SK-N-SH (cell line): ENCODE measurements at regions not wholly inside any gene's neighbourhood (a gene's known extent, or its start where the extent isn't known, plus 50 kb on each side); places are given as distances from the start of the nearest gene placed in this dataset.
A peak's percentile ranks its signal among the peaks of the same experiment; 100 is the strongest.

Source experiments
- CTCF ChIA-PET: fragments of 300-600, 350-600 bp; formaldehyde crosslinking; extraction: SDS; loops from one replicate; lab custom pipeline; 2021; lab: Yijun Ruan, JAX
- POLR2A ChIA-PET: fragments of 350-600 bp; sonication (Branson Sonifier 250); formaldehyde crosslinking; extraction: SDS; loops from one replicate; lab custom pipeline; 2020; ENCODE audit warnings: antibody characterized with exemption, inconsistent platforms; lab: Yijun Ruan, JAX
- DNase-seq: peaks from one replicate; pipeline ENCODE4 v3.0.0; 2012
- H2AFZ ChIP-seq: fragments of 200-600 bp; sonication (generic); 2 replicates; pipeline ENCODE4 v1.8.1; 2016; ENCODE audit warnings: antibody characterized with exemption, mild to moderate bottlenecking, low read depth
- H3F3A ChIP-seq: fragments of 200-600 bp; sonication (generic); replicated peaks from 2 replicates; pipeline ENCODE3; 2016; ENCODE audit warnings: antibody characterized with exemption, mild to moderate bottlenecking; ENCODE audit not compliant: insufficient read depth
- H3K27ac ChIP-seq, 2 experiments: fragments of 200-500 bp in 1 of 2; fragments of 200-600 bp in 1 of 2; sonication (Bioruptor generic) in 1 of 2; sonication (generic), shearing (Covaris generic) in 1 of 2; 2 replicates each; pipeline versions ENCODE4 v1.5.1 to v1.6.1; 2014 to 2016; ENCODE audit warnings: low read depth in 2 of 2, inconsistent platforms in 1 of 2, low read length in 1 of 2, mild to moderate bottlenecking in 1 of 2, mixed read lengths in 1 of 2
- H3K27me3 ChIP-seq: fragments of 200-600 bp; sonication (generic), shearing (Covaris generic); 2 replicates; pipeline ENCODE4 v1.6.1; 2016; ENCODE audit warnings: mixed run types; ENCODE audit not compliant: insufficient read depth
- H3K36me3 ChIP-seq, 2 experiments: fragments of 200-500 bp in 1 of 2; fragments of 200-600 bp in 1 of 2; sonication (Bioruptor generic) in 1 of 2; sonication (generic) in 1 of 2; replicated peaks in 1 of 2; 2 replicates each; pipeline versions ENCODE3 to v1.5.1; 2014 to 2016; ENCODE audit warnings: low read length in 1 of 2, mild to moderate bottlenecking in 1 of 2; ENCODE audit not compliant: insufficient read depth in 2 of 2, control insufficient read depth in 1 of 2
- H3K4me1 ChIP-seq, 2 experiments: fragments of 200-500 bp in 1 of 2; fragments of 200-600 bp in 1 of 2; sonication (Bioruptor generic) in 1 of 2; sonication (generic), shearing (Covaris generic) in 1 of 2; 2 replicates each; pipeline versions ENCODE4 v1.5.1 to v1.6.1; 2014 to 2016; ENCODE audit warnings: low read depth in 1 of 2, low read length in 1 of 2, mixed run types in 1 of 2; ENCODE audit not compliant: insufficient read depth in 2 of 2, control insufficient read depth in 1 of 2
- H3K4me2 ChIP-seq: fragments of 200-600 bp; sonication (generic), shearing (Covaris generic); 2 replicates; pipeline ENCODE4 v1.6.1; 2017; ENCODE audit warnings: mixed run types
- H3K4me3 ChIP-seq, 2 experiments: fragments of 200-500 bp in 1 of 2; fragments of 200-600 bp in 1 of 2; sonication (Bioruptor generic) in 1 of 2; sonication (generic), shearing (Covaris generic) in 1 of 2; 2 replicates each; pipeline versions ENCODE4 v1.5.1 to v1.8.1; 2014 to 2016; ENCODE audit warnings: low read depth in 2 of 2, inconsistent platforms in 1 of 2, low read length in 1 of 2, mild to moderate bottlenecking in 1 of 2, mixed read lengths in 1 of 2, moderate library complexity in 1 of 2
- H3K79me2 ChIP-seq: fragments of 200-600 bp; sonication (generic); 2 replicates; pipeline ENCODE4 v1.8.1; 2017; ENCODE audit warnings: mild to moderate bottlenecking; ENCODE audit not compliant: insufficient read depth
- H3K9ac ChIP-seq: fragments of 200-600 bp; sonication (generic); 2 replicates; pipeline ENCODE4 v1.6.1; 2017; ENCODE audit warnings: mixed run types
- H3K9me2 ChIP-seq: fragments of 200-600 bp; sonication (generic); 2 replicates; pipeline ENCODE4 v1.6.1; 2017; ENCODE audit warnings: mixed run types
- H3K9me3 ChIP-seq: fragments of 200-600 bp; sonication (generic); 2 replicates; pipeline ENCODE4 v1.6.1; 2017; ENCODE audit warnings: mixed run types, mild to moderate bottlenecking, moderate library complexity
- H4K20me1 ChIP-seq: fragments of 200-600 bp; sonication (generic); 2 replicates; pipeline ENCODE4 v1.6.1; 2017; ENCODE audit warnings: mild to moderate bottlenecking, mixed run types; ENCODE audit not compliant: insufficient read depth
- CHD2 ChIP-seq: fragments of 150-350 bp; IDR thresholded peaks from 2 replicates; pipeline ENCODE4 v1.6.1; 2018; ENCODE audit warnings: low read length; ENCODE audit not compliant: partially characterized antibody
- CTCF ChIP-seq: fragments of 200-600 bp; sonication (generic); IDR thresholded peaks from 2 replicates; pipeline ENCODE4 v1.6.1; 2017; ENCODE audit warnings: antibody characterized with exemption, mild to moderate bottlenecking, moderate library complexity
- EP300 ChIP-seq, 2 experiments: IDR thresholded peaks; 2 replicates each; pipeline versions ENCODE4 v1.4.0 to v1.6.1; 2012; ENCODE audit warnings: borderline replicate concordance in 1 of 2, low read depth in 1 of 2, low read length in 1 of 2
- EZH2phosphoT487 ChIP-seq: fragments of 200-600 bp; sonication (generic); IDR thresholded peaks from 2 replicates; pipeline ENCODE4 v1.6.1; 2017; ENCODE audit warnings: low read depth, mixed run types, mild to moderate bottlenecking, antibody characterized with exemption, moderate library complexity, borderline replicate concordance
- FOXJ3 ChIP-seq: sonication (generic); formaldehyde crosslinking; IDR thresholded peaks from 2 replicates; pipeline ENCODE4 v1.5.1; 2020; ENCODE audit warnings: mild to moderate bottlenecking, missing genetic modification reagents
- GATA2 ChIP-seq: sonication (generic); formaldehyde crosslinking; IDR thresholded peaks from 2 replicates; pipeline ENCODE4 v1.5.0; 2020; ENCODE audit warnings: mild to moderate bottlenecking, missing genetic modification reagents
- MAX ChIP-seq: IDR thresholded peaks from 2 replicates; pipeline ENCODE4 v1.4.0; 2012; ENCODE audit warnings: low read depth
- MEF2A ChIP-seq: IDR thresholded peaks from 2 replicates; pipeline ENCODE4 v1.4.0; 2012; ENCODE audit warnings: low read depth, borderline replicate concordance
- MXI1 ChIP-seq: IDR thresholded peaks from 2 replicates; pipeline ENCODE4 v1.6.1; 2012; ENCODE audit warnings: mild to moderate bottlenecking, low read depth, low read length, improper control_type of control experiment
- NFIC ChIP-seq: IDR thresholded peaks from 2 replicates; pipeline ENCODE4 v1.4.0; 2012; ENCODE audit warnings: borderline replicate concordance
- PBX3 ChIP-seq: IDR thresholded peaks from 2 replicates; pipeline ENCODE4; 2012
- RAD21 ChIP-seq: IDR thresholded peaks from 2 replicates; pipeline ENCODE4 v1.6.1; 2012; ENCODE audit warnings: mild to moderate bottlenecking, low read length
- RCOR1 ChIP-seq: fragments of 150-350 bp; IDR thresholded peaks from 2 replicates; pipeline ENCODE4 v1.6.1; 2017; ENCODE audit warnings: antibody characterized with exemption, low read length
- RFX5 ChIP-seq: IDR thresholded peaks from 2 replicates; pipeline ENCODE4 v1.6.1; 2012; ENCODE audit warnings: mild to moderate bottlenecking, improper control_type of control experiment, low read length
- SIN3A ChIP-seq: IDR thresholded peaks from 2 replicates; pipeline ENCODE4 v1.6.1; 2012; ENCODE audit warnings: low read depth, mild to moderate bottlenecking, low read length, moderate library complexity, borderline replicate concordance
- SMC3 ChIP-seq: IDR thresholded peaks from 2 replicates; pipeline ENCODE4 v1.6.1; 2012; ENCODE audit warnings: low read depth, low read length, improper control_type of control experiment
- TAF1 ChIP-seq: IDR thresholded peaks from 2 replicates; pipeline ENCODE4 v1.6.1; 2012; ENCODE audit warnings: low read depth, mild to moderate bottlenecking, low read length, moderate library complexity, borderline replicate concordance
- TCF12 ChIP-seq: IDR thresholded peaks from 2 replicates; pipeline ENCODE4 v1.4.0; 2012
- YY1 ChIP-seq: IDR thresholded peaks from 2 replicates; pipeline ENCODE4 v1.4.0; 2012; ENCODE audit warnings: low read depth, mild to moderate bottlenecking
- WGBS: methylation state at CpG from one replicate; pipeline ENCODE4 v1.1.6; 2017; ENCODE audit warnings: low lambda C conversion rate; 5-methylcytosine and 5-hydroxymethylcytosine counted together

GRCh38 chr12:91555436-91556415, 373.1 kb upstream of the DCN start:
- CTCF ChIA-PET: interaction anchor here (0.6 to 1.9 kb wide), 8 partner anchors 8 to 853 kb away, joined by 3 to 6 read pairs (median 3); no protein-coding TSS in a partner anchor

More at GRCh38 chr12:91555436-91556415, 373.1 kb upstream of the DCN start:
- no peaks in the 10 kb centered on the region for H3K9me2 ChIP-seq
- H3K4me1 ChIP-seq: peaks cover 0 to 16% of the 10 kb centered on the region in 2 experiments; a peak in 2 of 4 replicates
- no peaks in the 10 kb centered on the region for H3K27me3 ChIP-seq
- no peaks in the 10 kb centered on the region for H3K36me3 ChIP-seq
- H3K79me2 ChIP-seq: no peaks in the 10 kb centered on the region
- TF ChIP-seq GATA2 (CRISPR knock-in tag) (peak; percentile 93), SIN3A (no peak), RAD21 (peak; percentile 40), MAX (no peak), RCOR1 (peak; percentile 95), MXI1 (peak; percentile 62; the same call in 1 of the 2 replicates), TCF12 (0 out of 2 replicates have a peak, but pooled peaks have one; percentile 16), PBX3 (peak; percentile 11; the same call in 1 of the 2 replicates), CTCF (no peak), YY1 (no peak), FOXJ3 (peak; percentile 86), EZH2phosphoT487 (no peak), RFX5 (0 out of 2 replicates have a peak, but pooled peaks have one; percentile 16), CHD2 (peak; percentile 50), MEF2A (no peak), TAF1 (no peak), EP300 (IDR thresholded peaks at IDR 0.05; ENCODE audit: borderline replicate concordance in 1 of 2, low read depth in 1 of 2, low read length in 1 of 2) (peak in 1 of 2 experiments; percentile 92; a peak in 2 of 4 replicates), NFIC (no peak), SMC3 (no peak)
- no peak overlapping the region for H2AFZ ChIP-seq
- no peaks in the 10 kb centered on the region for H3K9me3 ChIP-seq
- H3F3A ChIP-seq: no peaks in the 10 kb centered on the region
- no peak overlapping the region for H3K4me2 ChIP-seq
- WGBS: 17% methylated on average over 7 of the region's 7 CpGs
- no peaks in the 10 kb centered on the region for H4K20me1 ChIP-seq
- H3K4me3 ChIP-seq: no peak overlapping the region
- POLR2A ChIA-PET: no interaction called here
- peak overlapping the region in 1 of 2 experiments; percentile 92; a peak in 2 of 4 replicates for H3K27ac ChIP-seq
- DNase-seq: peak; percentile 49
- no peak overlapping the region for H3K9ac ChIP-seq
